ENCODE measurements at regions not wholly inside any gene's neighbourhood (a gene's known extent, or its start where the extent isn't known, plus 50 kb on each side); places are given as distances from the start of the nearest gene placed in this dataset.

DNA sequence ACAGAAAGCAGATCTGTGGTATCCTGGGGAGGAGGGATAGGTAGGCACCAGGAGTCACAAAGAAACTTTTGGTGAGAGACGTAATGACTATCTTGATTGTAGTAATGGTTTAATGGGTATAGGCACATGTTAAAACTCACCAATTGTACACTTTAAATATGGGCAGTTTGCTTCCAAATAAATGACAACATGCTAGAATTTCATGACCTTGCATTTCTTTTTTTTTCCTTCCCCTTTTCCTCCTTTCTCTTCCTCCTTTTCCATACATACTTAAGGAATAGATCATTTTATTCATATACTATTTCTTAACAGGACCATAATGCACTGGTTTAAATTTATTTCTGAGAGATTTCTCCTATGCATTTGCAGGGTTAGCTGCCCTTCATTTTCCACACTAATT is 341.8 kb downstream of the TMEM182 start:
- intact Hi-C loops (cut with micrococcal nuclease), result no loop called here
- Mint-ChIP-seq H3K4me1 (ENCODE audit: low read depth) (no peaks in the 10 kb centered on the region), H3K27me3 (ENCODE audit: insufficient read depth) (no peaks in the 10 kb centered on the region), H3K9me3 (no peaks in the 10 kb centered on the region), H3K36me3 (ENCODE audit: low read depth) (no peaks in the 10 kb centered on the region), H3K27ac (no peak overlapping the region), H3K4me3 (no peak overlapping the region)
- no peak for DNase-seq (ENCODE audit: low spot score)

GRCh38 chr2:103119352-103119751 is 357.5 kb downstream of the TMEM182 start:
- Mint-ChIP-seq H3K4me1 (ENCODE audit: low read depth) (no peaks in the 10 kb centered on the region), H3K4me3 (no peak overlapping the region), H3K36me3 (ENCODE audit: low read depth) (no peaks in the 10 kb centered on the region), H3K27ac (no peak overlapping the region), H3K27me3 (ENCODE audit: insufficient read depth) (no peaks in the 10 kb centered on the region), H3K9me3 (no peaks in the 10 kb centered on the region)
- DNase-seq (ENCODE audit: low spot score), result no peak
- intact Hi-C loops (cut with micrococcal nuclease), result no loop called here

GRCh38 chr2:103121106-103121505 is 359.3 kb downstream of the TMEM182 start:
- intact Hi-C loops (cut with micrococcal nuclease), result no loop called here
- no peaks in the 10 kb centered on the region for H3K4me1 Mint-ChIP-seq (ENCODE audit: low read depth)
- H3K36me3 Mint-ChIP-seq (ENCODE audit: low read depth), result no peaks in the 10 kb centered on the region

DNA sequence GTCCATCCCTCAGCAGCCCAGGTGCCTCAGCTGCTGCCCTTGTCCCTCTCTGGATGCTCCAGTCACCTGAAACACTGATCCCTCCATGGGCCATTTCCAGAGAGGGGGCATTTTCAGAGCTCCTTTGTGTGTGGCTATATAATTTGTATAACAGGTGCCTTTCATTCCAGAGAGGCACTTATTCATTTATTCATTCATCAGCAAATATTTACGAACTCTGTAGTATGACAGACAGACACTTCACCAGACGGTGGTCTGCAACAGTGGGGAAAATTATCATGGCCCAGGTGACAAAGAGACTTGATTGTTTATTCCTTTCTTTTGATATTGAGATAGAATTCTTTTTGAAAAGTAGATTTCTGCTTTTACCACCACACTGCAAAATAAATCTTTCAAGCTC is 361.7 kb downstream of the TMEM182 start:
- Mint-ChIP-seq H3K4me1 (ENCODE audit: low read depth) (no peaks in the 10 kb centered on the region), H3K27me3 (ENCODE audit: insufficient read depth) (no peaks in the 10 kb centered on the region), H3K9me3 (no peaks in the 10 kb centered on the region), H3K27ac (no peak overlapping the region), H3K36me3 (ENCODE audit: low read depth) (no peaks in the 10 kb centered on the region), H3K4me3 (no peak overlapping the region)
- no peak for DNase-seq (ENCODE audit: low spot score)
- intact Hi-C loops (cut with micrococcal nuclease), result no loop called here

More at GRCh38 chr2:103121106-103121505, 359.3 kb downstream of the TMEM182 start:
- no peak overlapping the region for H3K27ac Mint-ChIP-seq
- H3K9me3 Mint-ChIP-seq, result no peaks in the 10 kb centered on the region
- no peaks in the 10 kb centered on the region for H3K27me3 Mint-ChIP-seq (ENCODE audit: insufficient read depth)
- H3K4me3 Mint-ChIP-seq, result no peak overlapping the region
- no peak for DNase-seq (ENCODE audit: low spot score)

- Mint-ChIP-seq H3K9me3 (peaks cover 3% of the 10 kb centered on the region), H3K27ac (no peak overlapping the region), H3K4me1 (ENCODE audit: low read depth) (no peaks in the 10 kb centered on the region), H3K36me3 (ENCODE audit: low read depth) (no peaks in the 10 kb centered on the region), H3K4me3 (no peak overlapping the region), H3K27me3 (ENCODE audit: insufficient read depth) (no peaks in the 10 kb centered on the region)
- intact Hi-C loops (cut with micrococcal nuclease), result no loop called here
- no peak for DNase-seq (ENCODE audit: low spot score)
These were observed 369.0 kb downstream of the TMEM182 start for GRCh38 chr2:103130857-103131256.

DNA sequence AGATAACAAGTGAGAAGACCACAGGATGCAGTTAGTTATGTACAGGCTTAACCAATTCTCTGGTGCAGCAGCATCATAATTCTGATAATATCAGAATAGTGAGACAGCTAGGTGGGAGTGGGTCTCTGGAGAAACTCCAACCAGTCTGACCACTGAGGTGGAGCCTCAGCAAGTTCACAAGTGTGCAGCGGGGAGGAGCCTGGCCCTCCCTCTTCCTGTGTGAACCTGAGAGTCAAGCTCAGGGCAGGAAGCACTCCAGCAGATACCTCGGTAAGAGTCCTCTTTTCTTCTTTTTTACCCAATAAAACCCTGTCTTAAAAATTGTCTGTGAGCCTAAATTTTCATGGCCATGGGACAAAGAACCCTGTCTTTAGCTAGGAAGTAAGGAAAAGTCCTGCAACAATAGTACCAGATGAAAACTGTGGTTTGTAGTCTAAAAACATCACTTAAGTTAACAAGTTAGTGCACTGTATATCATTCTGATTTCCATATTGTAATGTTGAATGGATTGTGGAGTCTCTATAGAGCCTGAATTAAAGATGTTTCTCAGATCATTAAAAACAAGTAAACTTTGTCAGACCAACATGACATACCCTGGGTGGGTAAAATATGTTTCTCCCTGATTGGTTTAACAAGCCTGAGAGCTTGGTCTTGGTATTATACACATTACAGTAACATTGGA is 370.8 kb downstream of the TMEM182 start:
- peaks cover 12% of the 10 kb centered on the region for H3K9me3 Mint-ChIP-seq
- intact Hi-C loops (cut with micrococcal nuclease), result no loop called here
- no peak overlapping the region for H3K4me3 Mint-ChIP-seq
- no peaks in the 10 kb centered on the region for H3K36me3 Mint-ChIP-seq (ENCODE audit: low read depth)
- H3K27me3 Mint-ChIP-seq (ENCODE audit: insufficient read depth), result no peaks in the 10 kb centered on the region
- H3K4me1 Mint-ChIP-seq (ENCODE audit: low read depth), result no peaks in the 10 kb centered on the region
- DNase-seq (ENCODE audit: low spot score), result no peak
- H3K27ac Mint-ChIP-seq, result no peak overlapping the region

DNA sequence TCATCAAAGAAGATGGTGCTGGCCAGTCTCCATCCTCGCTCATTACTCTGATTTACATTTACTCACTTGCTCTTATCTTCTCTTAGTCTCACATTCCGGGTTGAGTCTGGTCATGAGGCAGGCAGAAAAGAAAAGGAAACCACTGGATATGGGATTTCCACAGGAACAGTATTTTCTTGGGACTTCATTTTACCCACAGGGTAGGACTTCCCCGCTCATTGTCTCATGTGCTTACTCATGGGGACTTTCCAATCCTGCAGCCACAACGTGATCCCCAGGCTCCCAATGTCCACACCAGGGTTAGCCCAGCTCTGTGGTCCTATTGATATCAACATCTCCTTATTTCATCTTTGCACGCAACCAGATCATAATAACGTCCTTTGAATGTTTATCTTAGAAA is 373.8 kb downstream of the TMEM182 start:
- no peak overlapping the region for H3K27ac Mint-ChIP-seq

GRCh38 chr2:103138123-103138901 is 376.5 kb downstream of the TMEM182 start:
- H3K27ac Mint-ChIP-seq, result no peak overlapping the region
- H3K4me1 Mint-ChIP-seq (ENCODE audit: low read depth), result peaks cover 18% of the 10 kb centered on the region
- no peak for DNase-seq (ENCODE audit: low spot score)
- peaks cover 3% of the 10 kb centered on the region for H3K36me3 Mint-ChIP-seq (ENCODE audit: low read depth)
- intact Hi-C loops (cut with micrococcal nuclease), result no loop called here
- H3K9me3 Mint-ChIP-seq, result peaks cover 21% of the 10 kb centered on the region
- no peak overlapping the region for H3K4me3 Mint-ChIP-seq
- H3K27me3 Mint-ChIP-seq (ENCODE audit: insufficient read depth), result peaks cover 3% of the 10 kb centered on the region

More for the DNA sequence above, 373.8 kb downstream of the TMEM182 start:
- no peak for DNase-seq (ENCODE audit: low spot score)
- Mint-ChIP-seq H3K36me3 (ENCODE audit: low read depth) (no peaks in the 10 kb centered on the region), H3K4me1 (ENCODE audit: low read depth) (peaks cover 18% of the 10 kb centered on the region), H3K27me3 (ENCODE audit: insufficient read depth) (no peaks in the 10 kb centered on the region), H3K9me3 (peaks cover 15% of the 10 kb centered on the region), H3K4me3 (no peak overlapping the region)
- intact Hi-C loops (cut with micrococcal nuclease), result no loop called here

DNA sequence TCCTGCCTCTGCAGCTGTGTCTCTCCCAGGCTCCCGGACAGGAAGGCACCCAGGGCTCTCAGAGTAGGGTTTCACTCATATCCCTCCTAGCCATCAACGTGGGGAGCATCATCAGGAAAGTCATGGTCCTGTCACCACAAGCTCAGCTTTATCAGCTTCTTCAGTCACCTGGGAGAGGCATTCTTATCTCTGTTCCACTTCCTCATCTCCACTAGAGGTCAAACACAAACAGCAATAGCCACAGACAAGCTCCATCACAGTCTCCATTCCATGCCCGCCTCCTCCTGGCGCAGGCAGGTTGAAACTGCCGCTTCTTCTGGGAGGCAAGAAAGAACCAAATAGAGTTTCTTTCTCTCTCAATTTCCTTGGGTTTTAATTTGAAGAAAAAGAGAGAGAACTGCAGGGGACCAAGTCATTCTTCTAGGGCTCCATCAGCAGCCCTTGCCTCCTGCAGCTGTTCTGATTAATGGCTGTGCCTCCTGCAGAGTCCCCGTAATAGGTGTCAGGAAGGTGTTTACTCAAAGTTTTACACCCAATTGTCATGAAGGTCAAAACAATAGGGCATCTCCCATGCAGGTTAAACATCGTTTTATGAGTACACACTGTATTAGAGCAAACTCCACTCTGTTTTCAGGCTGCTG is 377.9 kb downstream of the TMEM182 start:
- Mint-ChIP-seq H3K9me3 (peaks cover 21% of the 10 kb centered on the region), H3K4me1 (ENCODE audit: low read depth) (peaks cover 18% of the 10 kb centered on the region), H3K36me3 (ENCODE audit: low read depth) (peaks cover 3% of the 10 kb centered on the region), H3K4me3 (no peak overlapping the region), H3K27ac (no peak overlapping the region), H3K27me3 (ENCODE audit: insufficient read depth) (peaks cover 3% of the 10 kb centered on the region)
- intact Hi-C loops (cut with micrococcal nuclease), result no loop called here
- no peak for DNase-seq (ENCODE audit: low spot score)

- H3K9me3 Mint-ChIP-seq, result peaks cover 6% of the 10 kb centered on the region
- H3K36me3 Mint-ChIP-seq (ENCODE audit: low read depth), result peaks cover 3% of the 10 kb centered on the region
- H3K4me1 Mint-ChIP-seq (ENCODE audit: low read depth), result peaks cover 1% of the 10 kb centered on the region
- H3K27ac Mint-ChIP-seq, result no peak overlapping the region
- H3K4me3 Mint-ChIP-seq, result no peak overlapping the region
- H3K27me3 Mint-ChIP-seq (ENCODE audit: insufficient read depth), result peaks cover 7% of the 10 kb centered on the region
- DNase-seq (ENCODE audit: low spot score), result no peak
- intact Hi-C loops (cut with micrococcal nuclease), result no loop called here
These were observed 383.0 kb downstream of the TMEM182 start for GRCh38 chr2:103144837-103145236.

- intact Hi-C loops (cut with micrococcal nuclease), result no loop called here
- Mint-ChIP-seq H3K9me3 (peaks cover 6% of the 10 kb centered on the region), H3K4me3 (no peak overlapping the region), H3K27me3 (ENCODE audit: insufficient read depth) (peaks cover 7% of the 10 kb centered on the region), H3K36me3 (ENCODE audit: low read depth) (peaks cover 3% of the 10 kb centered on the region), H3K27ac (no peak overlapping the region), H3K4me1 (ENCODE audit: low read depth) (no peaks in the 10 kb centered on the region)
- DNase-seq (ENCODE audit: low spot score), result no peak
These were observed 383.9 kb downstream of the TMEM182 start for GRCh38 chr2:103145739-103146138.

DNA sequence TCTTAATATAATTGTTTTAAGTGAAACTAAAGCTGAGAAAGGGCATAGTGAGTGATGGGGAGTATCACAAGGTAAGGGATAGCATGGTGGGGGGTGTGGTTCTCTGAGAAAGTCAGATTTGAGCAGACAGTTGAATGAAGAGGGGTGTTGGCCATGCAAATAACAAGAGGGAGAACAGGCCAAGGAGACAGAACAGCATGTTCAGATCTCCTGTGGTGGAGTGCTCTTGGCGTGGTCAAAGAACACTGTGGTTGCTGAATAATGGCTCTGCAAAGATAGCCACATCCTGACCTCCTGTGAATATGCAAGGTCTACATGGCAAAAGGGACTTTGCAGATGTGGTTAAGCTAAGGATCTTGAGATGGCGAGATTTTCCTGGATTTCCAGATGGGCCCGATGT is 389.2 kb downstream of the TMEM182 start:
- H3K27ac Mint-ChIP-seq, result no peak overlapping the region

GRCh38 chr2:103152556-103152955 is 390.7 kb downstream of the TMEM182 start:
- no peak for DNase-seq (ENCODE audit: low spot score)
- H3K4me3 Mint-ChIP-seq, result no peak overlapping the region
- peaks cover 4% of the 10 kb centered on the region for H3K27me3 Mint-ChIP-seq (ENCODE audit: insufficient read depth)
- H3K4me1 Mint-ChIP-seq (ENCODE audit: low read depth), result no peaks in the 10 kb centered on the region
- intact Hi-C loops (cut with micrococcal nuclease), result no loop called here
- H3K36me3 Mint-ChIP-seq (ENCODE audit: low read depth), result no peaks in the 10 kb centered on the region
- H3K9me3 Mint-ChIP-seq, result no peaks in the 10 kb centered on the region
- H3K27ac Mint-ChIP-seq, result no peak overlapping the region

More for the DNA sequence above, 389.2 kb downstream of the TMEM182 start:
- intact Hi-C loops (cut with micrococcal nuclease), result no loop called here
- Mint-ChIP-seq H3K4me3 (no peak overlapping the region), H3K27me3 (ENCODE audit: insufficient read depth) (peaks cover 3% of the 10 kb centered on the region), H3K4me1 (ENCODE audit: low read depth) (no peaks in the 10 kb centered on the region), H3K36me3 (ENCODE audit: low read depth) (no peaks in the 10 kb centered on the region), H3K9me3 (no peaks in the 10 kb centered on the region)
- no peak for DNase-seq (ENCODE audit: low spot score)

All from activated T-helper 1 cell treated with anti-CD3 and anti-CD28 coated beads, Interleukin-12 subunit alpha, Interleukin-12 subunit beta, Interleukin-2, Interleukin-4 antibody, amounts not matched to agents 30 ng/mL and 10 ng/mL and 1 ng/mL, durations not matched to agents 14 hours and 24 hours and 36 hours (primary cell).